K562 (cell line): ENCODE measurements at regions not wholly inside any gene's neighbourhood (a gene's known extent, or its start where the extent isn't known, plus 50 kb on each side); places are given as distances from the start of the nearest gene placed in this dataset.

ENCODE experiments used
- ATAC-seq: fragments of 200-7000 bp; cut with Tn5 transposase; 3 replicates; pipeline ENCODE4 v1.9.1; 2020; ENCODE audit warnings: moderate library complexity
- BruUV-seq: library from RNA; stranded (reverse); fragments of 400-500 nt; replicated peaks from 2 replicates; lab custom pipeline; 2021; lab: Mats Ljungman, UMichigan
- CTCF ChIA-PET: fragments of 300-600 bp; formaldehyde crosslinking; extraction: SDS; loops from one replicate; lab custom pipeline; 2021; ENCODE audit warnings: low intra/inter-chr PET ratio; lab: Yijun Ruan, JAX
- POLR2A ChIA-PET: fragments of 300-600, 350-650 bp; sonication (Branson Sonifier 250); formaldehyde crosslinking; extraction: SDS; loops from one replicate; lab custom pipeline; 2021; ENCODE audit warnings: antibody characterized with exemption, inconsistent platforms; lab: Yijun Ruan, JAX
- DNase-seq, 4 experiments: peaks; one replicate each; pipeline versions ENCODE4 v3.0.0 to v3.0.0-alpha.2; 2011 to 2018; ENCODE audit warnings: low spot score in 3 of 4, mixed read lengths in 3 of 4; ENCODE audit errors: extremely low read depth in 1 of 4
- FAIRE-seq: peaks from 2 replicates; lab custom pipeline; 2011; peaks lifted over from hg19 to GRCh38; lab: Jason Lieb, UNC
- H2AFZ ChIP-seq: 2 replicates; pipeline ENCODE4 v1.6.0; 2011; ENCODE audit warnings: low read depth, low read length, control low read depth, inconsistent platforms
- H3K27ac ChIP-seq: fragments of 200-600 bp; 3 replicates; pipeline ENCODE4 v1.8.0; 2011; ENCODE audit warnings: low read depth, mild to moderate bottlenecking, control low read depth, inconsistent platforms, low read length, moderate library complexity, mixed read lengths; ENCODE audit errors: extremely low read depth
- H3K27me3 ChIP-seq, 2 experiments: fragments of 300-600 bp in 1 of 2; 2 replicates in 1 of 2; 3 replicates in 1 of 2; pipeline versions ENCODE4 v1.6.0 to v1.8.0; 2011; ENCODE audit warnings: inconsistent platforms in 2 of 2, low read length in 2 of 2, mild to moderate bottlenecking in 1 of 2, mixed read lengths in 1 of 2, moderate library complexity in 1 of 2; ENCODE audit not compliant: control insufficient read depth in 2 of 2, insufficient read depth in 2 of 2
- H3K36me3 ChIP-seq: fragments of 300-600 bp; 3 replicates; pipeline ENCODE4 v1.8.0; 2011; ENCODE audit warnings: mild to moderate bottlenecking, low read length, inconsistent platforms; ENCODE audit not compliant: control insufficient read depth, insufficient read depth
- H3K4me1 ChIP-seq, 2 experiments: fragments of 200-600 bp in 1 of 2; replicated peaks in 1 of 2; 2 replicates in 1 of 2; 3 replicates in 1 of 2; pipeline versions ENCODE4 v1.5.1 to v1.8.0; 2011; ENCODE audit warnings: inconsistent platforms in 2 of 2, low read length in 2 of 2, mild to moderate bottlenecking in 1 of 2, mixed read lengths in 1 of 2, moderate library complexity in 1 of 2; ENCODE audit not compliant: control insufficient read depth in 2 of 2, insufficient read depth in 2 of 2
- H3K4me2 ChIP-seq: 2 replicates; pipeline ENCODE4 v1.6.1; 2011; ENCODE audit warnings: low read length, control low read depth, inconsistent platforms, mixed read lengths; ENCODE audit not compliant: insufficient read depth
- H3K4me3 ChIP-seq: fragments of 200-600 bp; sonication (generic), shearing (Covaris generic); 2 replicates; pipeline ENCODE4 v1.5.1; 2016; ENCODE audit warnings: control low read depth, inconsistent platforms
- H3K79me2 ChIP-seq: fragments of 200-600 bp; 3 replicates; pipeline ENCODE4 v1.8.0; 2011; ENCODE audit warnings: low read length, inconsistent platforms; ENCODE audit not compliant: control insufficient read depth, insufficient read depth
- H3K9ac ChIP-seq, 2 experiments: 2 replicates each; pipeline versions ENCODE4 v1.6.0 to v1.6.1; 2011; ENCODE audit warnings: low read depth in 2 of 2, low read length in 2 of 2, control low read depth in 1 of 2, inconsistent platforms in 1 of 2, mild to moderate bottlenecking in 1 of 2, mixed read lengths in 1 of 2; ENCODE audit not compliant: insufficient read depth in 1 of 2
- H3K9me1 ChIP-seq: one replicate; pipeline ENCODE4 v1.6.0; 2011; ENCODE audit warnings: inconsistent platforms, mild to moderate bottlenecking, low read length, moderate library complexity; ENCODE audit not compliant: control insufficient read depth, insufficient read depth
- H3K9me3 ChIP-seq: replicated peaks from 2 replicates; pipeline ENCODE4 v1.5.1; 2011; ENCODE audit warnings: low read depth, low read length, inconsistent platforms; ENCODE audit not compliant: control insufficient read depth, insufficient read depth
- H4K20me1 ChIP-seq: replicated peaks from 2 replicates; pipeline ENCODE4 v1.6.1; 2011; ENCODE audit warnings: low read length, inconsistent platforms, mixed read lengths; ENCODE audit not compliant: control insufficient read depth, insufficient read depth
- HNRNPUL1 ChIP-seq: fragments of 200-400 bp; formaldehyde crosslinking; IDR thresholded peaks from 2 replicates; pipeline ENCODE4 v1.6.1; 2017; ENCODE audit warnings: low read length
- PBX2 ChIP-seq, 2 experiments: IDR thresholded peaks in 1 of 2; conservative IDR thresholded peaks in 1 of 2; 2 replicates each; pipeline ENCODE4 v1.6.1; 2016; ENCODE audit warnings: low read depth in 2 of 2, mild to moderate bottlenecking in 1 of 2, missing compliant biosample characterization in 1 of 2, missing genetic modification characterization in 1 of 2, moderate library complexity in 1 of 2
- PPARD ChIP-seq: fragments of 250-450 bp; sonication (Bioruptor Pico); IDR thresholded peaks from 2 replicates; pipeline ENCODE4 v1.8.0; 2022; ENCODE audit warnings: inconsistent platforms, mild to moderate bottlenecking, moderate library complexity
- ZBTB12 ChIP-seq: fragments of 250-450 bp; sonication (Bioruptor Pico); IDR thresholded peaks from 2 replicates; pipeline ENCODE4 v1.4.0; 2020
- WGBS: fragments of 100-300 bp; shearing (Covaris generic); methylation state at CpG from one replicate; pipeline ENCODE4 v1.1.6; 2016; ENCODE audit warnings: low coverage, mixed read lengths; ENCODE audit not compliant: insufficient coverage; ENCODE audit errors: missing lambda C conversion rate; 5-methylcytosine and 5-hydroxymethylcytosine counted together
- in situ Hi-C: fragments of 300-500 bp; cut with MboI; formaldehyde crosslinking; loops from 4 replicates; pipeline ENCODE4 v1.15.0; 2018; ENCODE audit warnings: inconsistent platforms, mixed read lengths
- intact Hi-C: fragments of 100-400 bp; cut with micrococcal nuclease; formaldehyde crosslinking; loops from 2 replicates; pipeline ENCODE4 v1.14.2; 2022

- in situ Hi-C loops = no loop called here
- POLR2A ChIA-PET = interaction anchor here (0.6 kb wide), 1 partner anchor 26 kb away, joined by 5 read pairs; no protein-coding TSS in a partner anchor
- CTCF ChIA-PET = no interaction called here
These were observed 402.0 kb upstream of the GOLIM4 start for GRCh38 chr3:168497741-168498140.

More at GRCh38 chr3:168497741-168498140, 402.0 kb upstream of the GOLIM4 start:
- Histone ChIP-seq H3K9me3 (0 out of 2 replicates have a peak, but pooled peaks cover 3% of the 10 kb centered on the region), H3K9ac (no peak overlapping the region), H3K4me1 (no peaks in the 10 kb centered on the region), H3K9me1 (no peaks in the 10 kb centered on the region), H3K27ac (no peak overlapping the region), H2AFZ (no peak overlapping the region), H3K36me3 (no peaks in the 10 kb centered on the region), H3K27me3 (no peaks in the 10 kb centered on the region), H3K4me2 (no peak overlapping the region), H3K4me3 (no peak overlapping the region), H3K79me2 (no peaks in the 10 kb centered on the region), H4K20me1 (no peaks in the 10 kb centered on the region)
- intact Hi-C loops = no loop called here
- no peak for FAIRE-seq
- WGBS = 2% methylated on average over 2 of the region's 2 CpGs
- no TSS peak for BruUV-seq
- no peak for DNase-seq
- no peak for TF ChIP-seq PBX2 (CRISPR knock-in tag; IDR thresholded peaks at IDR 0.05; ENCODE audit: low read depth)
- TF ChIP-seq PBX2 (tag; conservative IDR thresholded peaks at IDR 0.05; ENCODE audit: low read depth) = no peak
- TF ChIP-seq ZBTB12 (CRISPR knock-in tag) = no peak
- TF ChIP-seq HNRNPUL1 = no peak
- TF ChIP-seq PPARD (CRISPR knock-in tag) = no peak
- ATAC-seq = no peak
